ENCODE measurements at regions not wholly inside any gene's neighbourhood (a gene's known extent, or its start where the extent isn't known, plus 50 kb on each side); places are given as distances from the start of the nearest gene placed in this dataset.
"Not testable (repeated sequence)": the region's sequence is repeated elsewhere in the genome, so short reads cannot be mapped to it uniquely, and the experiment has no call there.

GRCh38 chr13:50422181-50423148 is 407.2 kb downstream of the KCNRG start:
- FAIRE-seq (no peak), DNase-seq (ENCODE audit: insufficient read length, low spot score) (no peak)
- TF ChIP-seq POU2F2 (IDR thresholded peaks at IDR 0.05; ENCODE audit: low read depth, low read length) = no peak
- TF ChIP-seq SPI1 (IDR thresholded peaks at IDR 0.05; ENCODE audit: low read depth, low read length) = no peak

- DNase-seq (ENCODE audit: insufficient read length, low spot score) (no peak), FAIRE-seq (no peak)
Observed at GRCh38 chr13:50424993-50425392, 409.7 kb downstream of the KCNRG start.

GRCh38 chr13:50425772-50426171 is 410.5 kb downstream of the KCNRG start:
- no peak for DNase-seq (ENCODE audit: insufficient read length, low spot score)
- FAIRE-seq = no peak
- TF ChIP-seq SPI1 (IDR thresholded peaks at IDR 0.05; ENCODE audit: low read depth, low read length) = no peak
- no peak for TF ChIP-seq PAX5 (IDR thresholded peaks at IDR 0.05; ENCODE audit: insufficient read depth, low read length, severe bottlenecking)
- no peak for TF ChIP-seq POLR2A (IDR thresholded peaks at IDR 0.05; ENCODE audit: low read depth, low read length)
- no peak for TF ChIP-seq POLR2AphosphoS5 (IDR thresholded peaks at IDR 0.05; ENCODE audit: low read depth, low read length)
- no peak for TF ChIP-seq TAF1 (IDR thresholded peaks at IDR 0.05; ENCODE audit: low read depth, low read length)
- no peak for TF ChIP-seq POU2F2 (IDR thresholded peaks at IDR 0.05; ENCODE audit: low read depth, low read length)

More at GRCh38 chr13:50424993-50425392, 409.7 kb downstream of the KCNRG start:
- no peak for TF ChIP-seq SPI1 (IDR thresholded peaks at IDR 0.05; ENCODE audit: low read depth, low read length)
- TF ChIP-seq POLR2A (IDR thresholded peaks at IDR 0.05; ENCODE audit: low read depth, low read length) = no peak
- TF ChIP-seq PAX5 (IDR thresholded peaks at IDR 0.05; ENCODE audit: insufficient read depth, low read length, severe bottlenecking) = no peak
- TF ChIP-seq POU2F2 (IDR thresholded peaks at IDR 0.05; ENCODE audit: low read depth, low read length) = no peak
- TF ChIP-seq POLR2AphosphoS5 (IDR thresholded peaks at IDR 0.05; ENCODE audit: low read depth, low read length) = no peak
- TF ChIP-seq TAF1 (IDR thresholded peaks at IDR 0.05; ENCODE audit: low read depth, low read length) = no peak

- no peak for TF ChIP-seq PAX5 (IDR thresholded peaks at IDR 0.05; ENCODE audit: insufficient read depth, low read length, severe bottlenecking)
- TF ChIP-seq POLR2AphosphoS5 (IDR thresholded peaks at IDR 0.05; ENCODE audit: low read depth, low read length) = no peak
- no peak for TF ChIP-seq SPI1 (IDR thresholded peaks at IDR 0.05; ENCODE audit: low read depth, low read length)
- TF ChIP-seq TAF1 (IDR thresholded peaks at IDR 0.05; ENCODE audit: low read depth, low read length) = no peak
- DNase-seq (ENCODE audit: insufficient read length, low spot score) (no peak), FAIRE-seq (no peak)
Observed at GRCh38 chr13:50426927-50427326, 411.7 kb downstream of the KCNRG start.

- DNase-seq (ENCODE audit: insufficient read length, low spot score); FAIRE-seq: not testable (repeated sequence)
Observed at GRCh38 chr13:50427511-50427910, 412.3 kb downstream of the KCNRG start.

- TF ChIP-seq POU2F2 (IDR thresholded peaks at IDR 0.05; ENCODE audit: low read depth, low read length) = no peak
- no peak for TF ChIP-seq PAX5 (IDR thresholded peaks at IDR 0.05; ENCODE audit: insufficient read depth, low read length, severe bottlenecking)
- no peak for TF ChIP-seq TAF1 (IDR thresholded peaks at IDR 0.05; ENCODE audit: low read depth, low read length)
- no peak for TF ChIP-seq POLR2AphosphoS5 (IDR thresholded peaks at IDR 0.05; ENCODE audit: low read depth, low read length)
- TF ChIP-seq SPI1 (IDR thresholded peaks at IDR 0.05; ENCODE audit: low read depth, low read length) = no peak
- TF ChIP-seq POLR2A (IDR thresholded peaks at IDR 0.05; ENCODE audit: low read depth, low read length) = no peak
- DNase-seq (ENCODE audit: insufficient read length, low spot score) (no peak), FAIRE-seq (no peak)
Observed at GRCh38 chr13:50428183-50428877, 413.1 kb downstream of the KCNRG start.

GRCh38 chr13:50435011-50435410 is 408.5 kb downstream of the DLEU7 start:
- no peak for TF ChIP-seq TAF1 (IDR thresholded peaks at IDR 0.05; ENCODE audit: low read depth, low read length)

GRCh38 chr13:50437252-50437651 is 406.2 kb downstream of the DLEU7 start:
- DNase-seq (ENCODE audit: insufficient read length, low spot score) (no peak), FAIRE-seq (no peak)
- TF ChIP-seq POLR2AphosphoS5 (IDR thresholded peaks at IDR 0.05; ENCODE audit: low read depth, low read length) (no peak), POLR2A (IDR thresholded peaks at IDR 0.05; ENCODE audit: low read depth, low read length) (no peak), TAF1 (IDR thresholded peaks at IDR 0.05; ENCODE audit: low read depth, low read length) (no peak), POU2F2 (IDR thresholded peaks at IDR 0.05; ENCODE audit: low read depth, low read length) (no peak), SPI1 (IDR thresholded peaks at IDR 0.05; ENCODE audit: low read depth, low read length) (no peak), PAX5 (IDR thresholded peaks at IDR 0.05; ENCODE audit: insufficient read depth, low read length, severe bottlenecking) (no peak)

More at GRCh38 chr13:50435011-50435410, 408.5 kb downstream of the DLEU7 start:
- FAIRE-seq (no peak), DNase-seq (ENCODE audit: insufficient read length, low spot score) (no peak)

GRCh38 chr13:50438351-50438750 is 405.1 kb downstream of the DLEU7 start:
- FAIRE-seq = no peak
- TF ChIP-seq TAF1 (IDR thresholded peaks at IDR 0.05; ENCODE audit: low read depth, low read length) = no peak
- no peak for TF ChIP-seq PAX5 (IDR thresholded peaks at IDR 0.05; ENCODE audit: insufficient read depth, low read length, severe bottlenecking)
- no peak for TF ChIP-seq SPI1 (IDR thresholded peaks at IDR 0.05; ENCODE audit: low read depth, low read length)
- TF ChIP-seq POLR2AphosphoS5 (IDR thresholded peaks at IDR 0.05; ENCODE audit: low read depth, low read length) = no peak
- TF ChIP-seq POU2F2 (IDR thresholded peaks at IDR 0.05; ENCODE audit: low read depth, low read length) = no peak
- no peak for TF ChIP-seq POLR2A (IDR thresholded peaks at IDR 0.05; ENCODE audit: low read depth, low read length)

GRCh38 chr13:50441130-50441529 is 402.4 kb downstream of the DLEU7 start:
- no peak for FAIRE-seq
- TF ChIP-seq SPI1 (IDR thresholded peaks at IDR 0.05; ENCODE audit: low read depth, low read length) (no peak), PAX5 (IDR thresholded peaks at IDR 0.05; ENCODE audit: insufficient read depth, low read length, severe bottlenecking) (no peak), POLR2AphosphoS5 (IDR thresholded peaks at IDR 0.05; ENCODE audit: low read depth, low read length) (no peak), POLR2A (IDR thresholded peaks at IDR 0.05; ENCODE audit: low read depth, low read length) (no peak), TAF1 (IDR thresholded peaks at IDR 0.05; ENCODE audit: low read depth, low read length) (no peak), POU2F2 (IDR thresholded peaks at IDR 0.05; ENCODE audit: low read depth, low read length) (no peak)
- no peak for DNase-seq (ENCODE audit: insufficient read length, low spot score)

More at GRCh38 chr13:50438351-50438750, 405.1 kb downstream of the DLEU7 start:
- DNase-seq (ENCODE audit: insufficient read length, low spot score) = no peak

All from GM12891 (cell line).